HG03064 (cell line): ENCODE measurements at regions not wholly inside any gene's neighbourhood (a gene's known extent, or its start where the extent isn't known, plus 50 kb on each side); places are given as distances from the start of the nearest gene placed in this dataset.

Source experiments
- ATAC-seq: cut with Tn5 transposase; IDR thresholded peaks from one replicate; pipeline ENCODE4 v1.9.1; 2021; ENCODE audit warnings: low read depth; ENCODE audit not compliant: unreplicated experiment

DNA sequence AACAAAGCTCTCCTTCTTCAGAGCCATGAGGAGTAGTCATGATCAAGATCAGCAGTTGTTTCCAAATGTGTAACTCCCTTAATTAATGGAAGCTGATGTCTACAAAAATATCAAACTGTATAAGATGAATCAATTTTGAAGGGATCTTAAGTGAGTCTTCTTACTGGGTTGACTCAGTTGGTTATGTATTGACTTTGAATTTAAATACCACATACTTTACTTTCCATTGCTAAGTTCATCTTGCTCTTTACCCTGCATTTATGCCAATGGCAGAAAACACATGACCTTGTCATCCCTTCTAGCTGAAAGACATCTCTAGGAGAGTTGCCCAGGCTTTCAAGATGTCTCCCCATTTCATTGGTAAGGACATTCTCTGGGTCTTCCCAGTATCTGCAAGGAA lies 123.2 kb upstream of the STMND1 start:
- ATAC-seq = no peak

DNA sequence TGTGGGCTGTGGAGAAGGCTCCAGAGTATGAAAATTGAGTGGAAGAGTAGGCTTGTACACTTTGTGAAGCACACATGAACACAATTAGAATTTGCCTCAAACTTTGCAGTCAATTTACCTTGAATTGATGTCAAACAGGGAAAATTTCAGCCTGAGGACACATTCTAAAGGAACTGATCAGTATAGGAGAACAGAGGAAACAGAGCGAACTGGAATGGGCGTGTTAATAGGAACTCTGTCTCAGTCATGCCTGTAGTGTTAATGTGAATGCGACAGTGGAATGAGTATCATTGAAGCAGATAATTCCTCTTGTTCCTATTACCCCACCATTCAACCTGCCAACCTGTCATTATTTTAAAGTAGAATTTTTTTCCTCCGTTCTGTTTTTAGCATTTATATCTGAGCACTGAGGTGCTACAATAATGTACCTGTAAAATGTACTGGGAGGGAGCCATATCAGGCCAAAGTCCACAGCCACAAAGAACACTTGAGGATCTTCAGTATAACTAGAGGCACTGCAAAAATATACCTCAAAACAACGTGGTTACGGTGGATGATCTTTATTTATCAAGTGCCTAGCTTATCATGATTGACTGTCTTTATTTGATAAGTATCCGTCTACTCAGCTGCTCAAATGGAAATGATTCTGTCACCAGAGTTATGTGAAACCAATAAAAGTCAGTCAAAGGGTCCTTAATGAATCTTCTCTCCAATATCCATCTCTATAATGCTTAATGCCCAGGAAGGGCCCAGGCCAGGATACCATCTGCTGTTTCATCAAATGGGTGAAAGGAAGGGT lies 125.3 kb upstream of the STMND1 start:
- ATAC-seq = no peak

- no peak for ATAC-seq
Observed at GRCh38 chr6:16974704-16975359, 127.0 kb upstream of the STMND1 start.

GRCh38 chr6:16974387-16974673 lies 127.5 kb upstream of the STMND1 start:
- no peak for ATAC-seq

GRCh38 chr6:16973545-16974386 lies 128.1 kb upstream of the STMND1 start:
- ATAC-seq = no peak

GRCh38 chr6:16973051-16973450 lies 128.8 kb upstream of the STMND1 start:
- ATAC-seq = no peak

DNA sequence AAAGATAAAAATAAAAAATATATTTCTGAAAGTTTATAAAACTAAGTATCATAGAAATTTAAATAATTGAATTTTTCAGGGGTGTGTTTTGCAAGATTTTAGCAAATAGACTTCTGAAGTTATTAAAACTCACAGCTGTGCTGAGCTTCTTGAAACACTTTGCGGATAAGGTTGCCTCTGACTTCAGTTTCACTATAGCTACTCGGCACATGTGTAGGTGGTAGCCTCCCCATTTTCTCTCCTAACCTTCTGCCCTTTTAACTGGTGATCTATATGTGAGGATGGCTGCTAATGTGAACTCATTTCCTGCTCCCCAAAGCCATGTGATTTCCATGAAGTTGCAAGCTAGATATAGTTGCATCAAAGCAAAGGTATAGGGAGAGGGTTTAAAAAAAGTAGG lies 129.3 kb upstream of the STMND1 start:
- no peak for ATAC-seq

DNA sequence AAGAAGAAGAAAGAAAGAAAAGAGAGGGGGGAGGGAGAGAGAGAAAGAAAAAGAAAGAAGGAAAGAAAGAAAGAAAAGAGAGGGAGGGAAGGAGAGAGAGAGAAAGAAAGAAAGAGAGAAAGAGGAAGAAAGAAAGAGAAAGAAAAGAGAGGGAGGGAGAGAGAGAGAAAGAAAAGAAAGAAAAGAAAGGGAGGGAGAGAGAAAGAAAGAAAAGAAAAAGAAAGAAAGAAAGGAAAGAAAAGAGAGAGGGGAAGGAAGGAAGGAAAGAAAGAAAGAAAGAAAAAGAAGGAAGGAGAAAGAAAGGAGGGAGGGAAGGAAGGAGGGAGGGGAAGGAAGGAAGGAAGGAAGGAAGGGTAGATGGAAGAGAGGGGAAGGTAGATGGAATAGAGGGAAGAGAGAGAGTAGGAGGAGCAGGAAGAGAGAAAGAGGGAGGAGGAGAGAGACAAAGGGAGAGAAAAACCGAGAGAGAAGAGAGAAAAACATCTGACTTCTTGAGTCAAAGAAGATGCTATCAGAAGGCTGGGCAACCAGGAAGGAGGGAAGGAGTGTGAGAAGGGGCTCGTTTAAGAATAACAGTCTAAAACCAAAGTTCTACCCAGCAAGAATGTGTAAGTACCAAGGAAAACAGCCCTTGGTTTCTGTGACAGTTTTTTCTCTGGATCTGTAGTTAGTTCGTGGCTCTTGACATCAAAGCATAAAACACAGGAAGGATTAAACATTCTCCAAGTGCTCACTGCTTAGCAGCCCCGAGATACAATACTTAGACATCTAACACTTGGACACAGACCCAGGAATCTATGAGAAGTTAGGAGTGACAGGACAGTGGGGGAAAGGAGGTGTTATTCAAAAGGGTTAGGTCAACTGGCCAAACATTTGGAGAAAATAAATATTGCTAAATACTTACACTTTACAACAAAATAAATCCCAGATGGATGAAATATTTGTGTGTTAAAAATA lies 131.9 kb upstream of the STMND1 start:
- no peak for ATAC-seq

GRCh38 chr6:16968101-16968500 lies 133.7 kb upstream of the STMND1 start:
- no peak for ATAC-seq

GRCh38 chr6:16967470-16967817 lies 134.4 kb upstream of the STMND1 start:
- no peak for ATAC-seq

GRCh38 chr6:16966791-16967469 lies 134.9 kb upstream of the STMND1 start:
- ATAC-seq = no peak

DNA sequence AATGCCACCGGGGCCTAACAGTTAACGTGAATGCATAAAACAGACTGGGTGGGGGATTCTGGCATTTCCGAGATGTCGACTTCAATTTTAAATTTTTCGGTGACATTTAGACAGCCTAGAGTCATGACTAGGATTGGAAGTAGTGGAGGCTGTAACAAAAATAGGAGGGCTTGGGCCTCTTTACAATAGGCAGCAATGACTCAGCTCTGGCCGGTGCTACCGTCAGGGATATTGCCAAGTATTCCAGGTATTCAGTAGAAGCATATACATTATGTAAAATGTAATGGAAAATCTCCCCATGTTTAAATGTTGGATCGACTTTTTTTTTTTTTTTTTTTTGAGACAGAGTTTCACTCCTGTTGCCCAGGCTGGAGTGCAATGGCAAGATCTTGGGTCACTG lies 136.2 kb upstream of the STMND1 start:
- ATAC-seq = no peak

DNA sequence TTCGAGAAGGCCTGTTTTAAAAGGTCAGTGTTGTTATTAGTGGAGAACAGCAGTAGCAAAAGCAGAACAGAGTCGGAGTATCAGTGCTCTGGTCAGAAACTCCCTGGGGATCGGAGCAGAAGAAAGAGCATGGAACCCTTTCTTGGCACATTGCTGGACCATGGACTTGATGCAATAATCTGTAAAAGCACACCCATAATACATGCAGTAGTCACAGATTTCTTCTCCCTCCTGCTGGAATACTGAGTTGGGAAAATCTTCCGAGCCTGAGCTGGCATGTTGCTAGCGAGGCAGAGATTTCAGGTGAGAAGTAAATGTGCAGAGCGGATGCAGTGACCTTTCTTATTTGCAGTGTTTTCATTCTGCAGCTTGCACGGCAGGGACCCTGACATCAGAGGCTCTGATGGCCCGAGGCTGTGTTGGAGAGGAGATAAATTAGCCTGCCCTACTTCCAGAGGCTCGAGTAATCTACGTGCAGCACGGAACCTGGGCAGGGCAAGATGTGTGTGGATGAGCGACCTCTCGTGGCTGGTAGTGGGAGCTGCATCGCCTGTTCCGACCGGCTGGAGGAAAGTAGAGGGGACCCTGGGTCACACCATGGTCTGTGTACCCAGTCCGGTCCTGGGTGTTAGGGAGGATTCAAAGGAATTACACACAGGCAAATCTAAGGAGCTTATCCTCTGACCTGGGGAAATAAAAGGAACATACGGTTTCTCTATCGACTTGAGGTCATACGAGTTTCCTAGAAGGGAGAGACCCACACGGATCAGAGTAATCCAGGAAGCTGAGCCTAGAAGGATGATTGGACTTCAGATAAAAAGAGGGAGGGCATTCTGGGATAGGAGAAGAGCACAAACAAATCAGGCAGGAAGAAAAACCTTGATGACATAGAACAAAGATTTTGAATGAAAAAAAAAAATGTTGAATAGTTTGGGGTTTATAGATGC lies 137.0 kb upstream of the STMND1 start:
- peak; percentile 71 for ATAC-seq

GRCh38 chr6:16961577-16961976 lies 140.3 kb upstream of the STMND1 start:
- no peak for ATAC-seq

DNA sequence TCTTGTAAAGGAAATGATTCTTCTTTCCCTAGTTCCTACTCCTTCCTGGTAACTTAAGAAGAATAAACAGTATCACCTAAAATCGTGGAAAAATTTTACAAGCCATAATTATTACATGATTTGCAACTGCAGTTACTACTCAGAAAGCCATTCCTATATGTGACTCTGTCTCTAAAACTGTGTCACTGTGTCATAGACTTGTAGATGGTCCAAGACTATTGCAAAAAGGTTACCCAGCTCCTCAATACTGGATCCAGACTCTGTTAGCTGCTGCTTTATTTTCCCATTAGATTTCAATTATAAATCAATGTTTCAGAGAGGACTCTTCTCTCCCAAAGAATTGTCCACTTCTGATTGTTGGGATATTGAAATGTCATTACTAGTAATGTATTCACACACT lies 142.1 kb upstream of the STMND1 start:
- no peak for ATAC-seq

DNA sequence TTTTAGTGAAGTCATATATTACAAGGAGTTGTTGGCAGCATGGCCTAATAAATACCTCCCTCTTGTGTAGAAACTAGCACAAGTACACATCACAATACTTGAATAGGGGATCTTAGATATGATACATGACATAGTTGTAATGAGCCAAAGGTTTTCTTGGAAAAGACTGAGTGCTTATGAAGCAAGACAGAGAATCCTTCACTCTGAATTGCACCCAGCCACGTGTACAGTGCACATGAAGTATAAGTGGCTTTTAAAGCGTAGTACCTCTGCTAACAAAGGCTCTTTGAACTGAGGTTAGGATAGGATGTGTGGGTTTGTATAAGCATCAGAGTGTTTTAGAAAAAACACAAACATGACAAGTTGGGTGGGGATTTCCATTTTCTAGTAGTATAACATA lies 145.5 kb upstream of the STMND1 start:
- ATAC-seq = no peak

- ATAC-seq = no peak
Observed at GRCh38 chr6:16955899-16956298, 146.0 kb upstream of the STMND1 start.

GRCh38 chr6:16953905-16954304 lies 147.9 kb upstream of the STMND1 start:
- no peak for ATAC-seq

DNA sequence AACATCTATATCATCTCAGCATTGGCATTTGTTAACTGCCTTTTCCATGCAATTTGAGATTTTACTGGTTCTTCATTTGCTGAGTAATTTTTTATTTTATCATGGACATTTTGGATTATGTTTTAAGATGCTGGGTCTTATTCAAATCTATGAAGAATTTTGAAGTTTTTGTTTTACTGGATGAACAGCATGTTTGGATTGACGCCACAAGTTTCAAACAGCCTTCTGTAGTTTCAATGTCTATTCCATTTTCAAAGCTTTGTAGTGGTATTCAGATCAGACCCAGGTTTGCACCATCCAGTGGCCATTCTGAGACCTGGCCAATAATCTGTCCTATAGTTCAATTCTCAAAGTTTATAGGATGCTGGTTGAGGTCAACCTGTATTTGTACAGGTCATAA lies 148.4 kb upstream of the STMND1 start:
- no peak for ATAC-seq
